AG09319 (cell line): ENCODE measurements at regions not wholly inside any gene's neighbourhood (a gene's known extent, or its start where the extent isn't known, plus 50 kb on each side); places are given as distances from the start of the nearest gene placed in this dataset.

Source experiments
- DNase-seq: peaks from one replicate; pipeline ENCODE4 v3.0.0-alpha.2; 2010; ENCODE audit warnings: low read depth; ENCODE audit errors: extremely low read depth
- CTCF ChIP-seq: IDR thresholded peaks from 2 replicates; pipeline ENCODE4 v1.5.1; 2011; ENCODE audit warnings: low read depth, mild to moderate bottlenecking, inconsistent platforms, low read length, moderate library complexity

- TF ChIP-seq CTCF: no peak
- no peak for DNase-seq
Measured at GRCh38 chr1:234748066-234748465, 138.1 kb upstream of the IRF2BP2 start.

DNA sequence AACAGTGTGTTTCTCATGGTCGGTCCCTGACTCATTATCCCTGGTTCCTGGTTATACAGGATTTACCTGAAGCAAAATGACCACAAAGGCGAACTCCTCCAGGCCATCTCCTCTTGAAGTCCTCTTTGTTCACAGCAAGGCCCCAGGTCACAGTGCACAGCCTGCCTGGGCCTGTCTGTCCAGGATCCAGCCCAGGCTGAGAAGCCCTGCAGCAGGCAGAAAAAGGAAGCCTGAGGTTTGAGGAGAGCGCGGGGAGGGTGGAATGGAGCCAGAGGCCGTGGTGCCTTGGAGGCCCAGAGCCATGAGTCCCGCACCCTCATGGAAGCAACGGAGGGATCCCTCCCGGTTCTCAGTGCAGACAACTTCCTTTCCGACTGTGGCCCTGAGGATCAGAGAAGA is 136.8 kb upstream of the IRF2BP2 start:
- no peak for DNase-seq
- no peak for TF ChIP-seq CTCF

DNA sequence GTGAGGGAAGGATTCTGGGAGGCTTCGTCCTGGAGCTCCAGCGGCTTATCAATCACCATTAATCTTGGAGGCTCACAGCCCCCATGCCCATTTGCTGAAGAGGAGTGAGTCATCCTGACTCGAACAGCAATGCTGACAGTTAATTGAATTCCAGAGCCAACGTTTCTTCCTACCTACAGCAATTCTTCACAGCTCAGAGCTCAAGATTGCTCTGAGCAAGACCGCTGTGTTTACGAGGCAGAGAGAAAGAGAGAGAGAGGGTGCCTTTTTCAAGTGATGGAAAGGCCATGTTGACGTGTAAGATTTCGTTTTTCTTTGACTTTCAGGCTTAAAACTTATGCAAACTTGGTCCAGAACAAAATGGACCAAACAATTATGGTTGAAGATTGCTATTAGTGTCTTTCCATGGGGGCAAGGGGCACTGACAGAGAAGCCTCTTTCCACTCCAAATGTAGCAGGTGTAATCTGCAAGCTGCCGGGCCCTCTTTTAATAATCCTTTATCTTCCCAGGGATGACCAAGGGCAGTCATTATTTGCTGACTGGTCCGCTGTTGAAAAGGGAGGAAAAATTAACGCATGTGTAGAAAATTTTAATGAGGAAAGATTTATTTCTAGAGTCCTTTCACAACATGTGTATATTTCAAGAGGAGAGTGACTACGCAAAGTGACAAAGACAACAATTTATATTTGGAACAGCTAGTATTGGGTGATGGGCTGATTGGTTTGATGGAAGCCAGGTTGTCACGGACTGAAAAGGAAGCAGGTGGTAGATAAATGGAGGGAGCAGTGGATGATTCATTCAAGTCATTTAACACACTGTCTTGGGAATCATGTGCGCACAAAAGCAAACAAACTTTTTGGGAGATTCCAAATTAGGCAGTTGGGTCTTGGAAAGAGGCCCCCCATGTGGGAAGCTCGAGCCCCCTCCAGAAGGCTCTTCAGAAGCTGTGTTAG is 136.1 kb upstream of the IRF2BP2 start:
- DNase-seq: no peak
- TF ChIP-seq CTCF: no peak

- DNase-seq: no peak
- TF ChIP-seq CTCF: no peak
Measured at GRCh38 chr1:234745276-234745675, 135.3 kb upstream of the IRF2BP2 start.

DNA sequence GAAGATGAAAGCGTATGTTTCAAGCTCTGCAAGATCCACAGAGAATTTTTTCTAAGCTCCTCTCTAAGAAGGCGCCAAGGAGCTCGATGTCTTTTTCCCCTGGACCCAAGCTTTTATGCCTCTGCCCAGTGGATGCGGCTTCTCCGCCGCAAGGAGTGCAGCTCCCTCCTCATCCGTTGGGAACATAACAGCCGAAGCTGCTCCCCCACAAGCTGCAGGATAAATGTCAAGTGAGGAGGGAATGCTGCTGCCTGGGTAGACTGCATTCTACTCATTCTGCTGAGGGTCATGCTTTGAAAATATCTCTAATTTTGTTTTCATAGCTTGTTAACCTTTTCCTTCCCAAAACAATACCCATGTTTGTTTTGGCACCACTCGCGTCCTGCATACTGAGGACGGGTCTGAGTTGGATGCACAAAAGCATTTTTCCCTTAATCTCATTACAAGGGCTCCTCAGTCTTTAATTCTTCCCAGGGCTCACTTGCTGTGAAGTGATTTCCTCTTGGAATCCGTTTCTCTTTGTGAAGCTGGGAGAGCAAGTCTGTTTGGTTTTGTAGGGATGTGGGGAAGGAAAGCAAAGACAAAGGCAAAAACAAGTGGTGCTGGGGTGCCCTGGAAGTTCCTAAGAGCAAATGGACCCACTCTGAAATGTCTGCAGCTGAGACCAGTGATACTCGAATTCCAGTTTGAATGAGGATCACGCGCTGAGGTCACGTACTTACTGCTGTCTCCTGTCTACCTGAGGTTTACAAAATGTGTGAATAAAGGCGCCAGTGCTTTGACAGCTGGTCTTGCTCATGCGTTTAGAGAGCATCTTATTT is 134.0 kb upstream of the IRF2BP2 start:
- TF ChIP-seq CTCF: no peak; the same call in 1 of the 2 replicates

DNA sequence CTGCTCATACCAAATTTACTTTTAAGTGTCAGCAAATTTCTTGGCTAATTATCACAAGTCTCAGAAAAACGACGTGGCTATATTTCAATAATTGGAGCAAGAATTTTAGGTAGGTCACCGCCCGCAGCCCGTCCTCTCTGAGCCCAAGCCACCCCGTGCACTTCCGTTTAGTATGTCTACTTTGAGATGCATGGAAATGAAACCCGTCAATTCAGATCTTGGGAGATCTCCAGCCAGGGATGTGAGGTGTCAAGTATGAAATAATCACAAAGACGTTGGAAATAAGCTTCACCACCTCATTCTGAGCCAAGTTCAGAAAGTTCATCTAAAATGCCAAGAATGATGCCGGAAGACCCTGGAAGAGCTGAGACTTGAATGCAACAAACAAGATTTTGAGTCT is 132.6 kb upstream of the IRF2BP2 start:
- TF ChIP-seq CTCF: no peak
- DNase-seq: no peak

More for the DNA sequence above, 134.0 kb upstream of the IRF2BP2 start:
- no peak for DNase-seq

DNA sequence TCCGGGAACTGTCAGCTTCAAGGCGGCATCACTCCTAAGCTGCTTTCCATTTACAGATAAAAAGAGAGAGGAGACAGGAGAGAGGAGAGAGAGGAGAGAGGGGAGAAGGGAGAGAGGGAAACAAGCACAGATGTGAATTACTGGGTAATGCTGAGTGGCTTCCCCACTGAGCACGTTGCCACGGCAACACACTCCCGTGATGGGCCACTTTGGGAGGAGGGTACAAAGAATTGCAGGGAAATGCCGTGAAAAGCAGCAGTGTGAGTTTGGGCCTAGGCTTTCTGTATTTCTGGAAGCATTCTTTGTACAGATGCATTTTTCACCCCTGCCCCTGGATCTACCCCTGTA is 128.0 kb upstream of the IRF2BP2 start:
- no peak for DNase-seq
- no peak for TF ChIP-seq CTCF
